HEK293T (cell line): ENCODE measurements at regions not wholly inside any gene's neighbourhood (a gene's known extent, or its start where the extent isn't known, plus 50 kb on each side); places are given as distances from the start of the nearest gene placed in this dataset.

Source experiments
- BHLHE40 ChIP-seq: fragments of 450-650 bp; IDR thresholded peaks from 2 replicates; pipeline ENCODE4 v1.6.1; 2016; ENCODE audit warnings: mild to moderate bottlenecking, moderate library complexity, borderline replicate concordance
- ELF4 ChIP-seq: fragments of 450-650 bp; IDR thresholded peaks from 2 replicates; pipeline ENCODE4 v1.6.1; 2017; ENCODE audit warnings: antibody characterized with exemption
- FOXA1 ChIP-seq: fragments of 450-650 bp; IDR thresholded peaks from 2 replicates; pipeline ENCODE4 v1.6.1; 2016; ENCODE audit warnings: mild to moderate bottlenecking
- FOXM1 ChIP-seq: fragments of 450-650 bp; IDR thresholded peaks from 2 replicates; pipeline ENCODE4 v1.6.1; 2017; ENCODE audit warnings: mild to moderate bottlenecking, borderline replicate concordance
- HDGF ChIP-seq: fragments of 450-650 bp; IDR thresholded peaks from 2 replicates; pipeline ENCODE4 v1.6.1; 2017; ENCODE audit warnings: antibody characterized with exemption, borderline replicate concordance
- SUZ12 ChIP-seq: fragments of 450-650 bp; IDR thresholded peaks from 2 replicates; pipeline ENCODE4 v1.6.1; 2016; ENCODE audit warnings: mild to moderate bottlenecking

DNA sequence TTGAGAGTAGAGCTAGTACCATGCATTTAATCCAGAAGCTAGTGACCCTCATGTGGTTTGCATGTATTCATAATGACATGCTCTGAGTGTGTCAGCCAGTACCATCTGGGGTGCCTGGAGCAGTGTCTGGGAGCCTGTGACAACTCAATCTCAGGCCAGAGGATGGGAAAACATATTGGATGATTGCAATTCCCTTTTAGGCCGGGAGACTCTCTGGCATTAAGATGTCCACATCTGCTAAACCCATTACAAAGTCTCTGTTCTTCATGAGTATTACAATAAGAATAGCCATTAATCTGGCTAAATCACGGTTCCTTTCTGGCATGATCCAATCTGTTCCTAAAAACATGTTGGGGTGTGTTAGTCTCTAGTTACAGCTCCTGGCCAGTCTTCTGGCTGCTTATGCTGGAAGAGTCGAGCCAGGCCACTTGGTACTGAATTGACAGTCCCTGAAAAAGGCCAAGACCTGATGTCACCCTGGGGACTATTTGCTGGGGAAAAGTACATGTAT is 475.7 kb downstream of the ENC1 start:
- TF ChIP-seq HDGF: no peak
- TF ChIP-seq SUZ12: no peak
- TF ChIP-seq FOXM1: no peak
- no peak for TF ChIP-seq FOXA1
- TF ChIP-seq BHLHE40: no peak
- TF ChIP-seq ELF4: no peak
